Subcutaneous abdominal adipose tissue (tissue), 5 donors: ENCODE measurements at regions not wholly inside any gene's neighbourhood (a gene's known extent, or its start where the extent isn't known, plus 50 kb on each side); places are given as distances from the start of the nearest gene placed in this dataset.

Source experiments
- H3K27ac ChIP-seq: one replicate; pipeline ENCODE4 v1.7.0; 2013; ENCODE audit warnings: low read depth, mild to moderate bottlenecking, inconsistent platforms, low read length, moderate library complexity
- H3K27me3 ChIP-seq, 5 donors: one replicate each; pipeline ENCODE4 v1.7.0; 2013; ENCODE audit warnings: low read length in 5 of 5, inconsistent platforms in 1 of 5; ENCODE audit not compliant: control insufficient read depth in 5 of 5, insufficient read depth in 4 of 5
- H3K36me3 ChIP-seq, 5 donors: one replicate each; pipeline ENCODE4 v1.7.0; 2013; ENCODE audit warnings: low read length in 5 of 5; ENCODE audit not compliant: control insufficient read depth in 5 of 5, insufficient read depth in 5 of 5
- H3K4me1 ChIP-seq, 5 donors: one replicate each; pipeline ENCODE4 v1.7.0; 2013; ENCODE audit warnings: low read length in 5 of 5, mild to moderate bottlenecking in 3 of 5, moderate library complexity in 1 of 5; ENCODE audit not compliant: control insufficient read depth in 5 of 5, insufficient read depth in 5 of 5
- H3K4me3 ChIP-seq, 5 donors: one replicate each; pipeline ENCODE4 v1.7.0; 2013; ENCODE audit warnings: low read length in 5 of 5, low read depth in 1 of 5
- H3K9ac ChIP-seq, 5 donors: one replicate each; pipeline ENCODE4 v1.7.0; 2013; ENCODE audit warnings: low read length in 5 of 5, mild to moderate bottlenecking in 4 of 5, moderate library complexity in 3 of 5
- H3K9me3 ChIP-seq, 5 donors: one replicate each; pipeline ENCODE4 v1.7.0; 2013; ENCODE audit warnings: low read length in 5 of 5; ENCODE audit not compliant: control insufficient read depth in 5 of 5
- donor health status: healthy.
- donor health status: healthy.
- donor health status: healthy.
- donor health status: healthy.
- donor health status: healthy.

DNA sequence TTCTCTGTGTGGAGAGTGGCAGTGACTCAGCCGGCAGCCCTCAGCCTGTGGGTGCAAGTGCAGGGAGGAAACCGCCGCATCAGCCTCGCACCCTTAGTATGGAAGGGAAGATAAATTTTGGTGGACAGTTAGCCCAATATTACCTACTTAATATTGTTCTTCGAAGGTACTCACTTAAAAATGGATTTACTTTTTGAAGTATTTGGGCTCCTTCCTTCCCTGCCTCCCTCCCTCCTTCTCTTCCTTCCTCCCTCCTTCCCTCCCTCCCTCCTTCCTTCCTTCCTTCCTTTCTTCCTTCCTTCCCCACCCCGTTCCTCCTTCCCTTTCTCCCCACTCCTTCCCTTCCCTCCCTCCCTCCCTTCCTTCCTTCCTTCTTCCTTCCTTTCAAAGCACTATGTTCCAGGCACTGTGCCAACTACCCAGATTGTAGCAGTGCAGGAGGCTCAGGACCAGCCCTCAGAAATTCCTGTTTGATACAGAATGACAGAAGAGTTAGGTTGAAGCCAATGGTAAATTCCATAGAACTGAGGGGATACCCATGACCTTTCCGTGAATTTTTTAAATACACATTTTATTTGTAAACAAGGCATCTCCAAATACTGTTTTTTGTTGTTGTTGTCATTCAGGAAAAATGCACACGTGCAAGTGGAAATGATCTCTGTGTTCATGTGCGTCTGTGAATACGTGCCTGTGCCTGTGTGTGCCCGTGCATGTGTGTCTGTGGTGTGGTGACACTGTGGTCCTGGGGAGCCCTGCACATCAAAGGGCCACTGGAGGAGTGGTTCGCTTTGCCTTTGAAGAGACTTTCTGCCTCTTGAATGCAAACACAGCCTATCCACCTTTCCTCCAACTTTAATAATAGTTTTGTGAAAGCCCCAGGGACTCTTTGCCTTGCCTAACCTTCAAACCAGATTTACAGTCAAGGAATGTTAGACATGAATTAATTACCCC lies 141.7 kb downstream of the EDN3 start:
- Histone ChIP-seq H3K9ac (no peak overlapping the region), H3K4me1 (no peaks in the 10 kb centered on the region), H3K27ac (no peak overlapping the region), H3K27me3 (peaks cover 9 to 36% (median 31%) of the 10 kb centered on the region in 5 donors), H3K4me3 (no peak overlapping the region), H3K36me3 (no peaks in the 10 kb centered on the region), H3K9me3 (peaks cover 0 to 4% (median 0%) of the 10 kb centered on the region in 5 donors)

DNA sequence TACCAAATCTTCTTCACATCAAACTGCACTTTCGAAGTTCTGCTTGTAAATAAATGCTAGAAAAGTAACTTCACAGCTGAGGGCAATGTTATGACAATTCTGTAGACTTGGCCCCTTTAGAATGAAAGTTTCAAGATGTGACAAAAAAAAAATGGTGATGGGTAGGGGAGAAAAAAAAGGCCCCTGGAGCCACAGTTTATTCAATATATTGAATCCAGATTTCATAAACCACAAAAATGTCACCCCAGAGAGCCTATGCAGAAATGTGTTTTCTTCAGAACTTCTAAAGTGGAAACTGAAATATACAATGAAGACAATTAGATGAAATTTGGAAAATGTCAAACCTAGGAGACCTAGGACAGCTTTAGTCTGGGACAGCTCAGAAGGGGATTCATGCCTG lies 143.1 kb downstream of the EDN3 start:
- Histone ChIP-seq H3K27me3 (peaks cover 9 to 42% (median 41%) of the 10 kb centered on the region in 5 donors), H3K9me3 (peaks cover 0 to 4% (median 0%) of the 10 kb centered on the region in 5 donors), H3K4me3 (no peak overlapping the region), H3K9ac (no peak overlapping the region), H3K27ac (no peak overlapping the region), H3K36me3 (no peaks in the 10 kb centered on the region), H3K4me1 (no peaks in the 10 kb centered on the region)

DNA sequence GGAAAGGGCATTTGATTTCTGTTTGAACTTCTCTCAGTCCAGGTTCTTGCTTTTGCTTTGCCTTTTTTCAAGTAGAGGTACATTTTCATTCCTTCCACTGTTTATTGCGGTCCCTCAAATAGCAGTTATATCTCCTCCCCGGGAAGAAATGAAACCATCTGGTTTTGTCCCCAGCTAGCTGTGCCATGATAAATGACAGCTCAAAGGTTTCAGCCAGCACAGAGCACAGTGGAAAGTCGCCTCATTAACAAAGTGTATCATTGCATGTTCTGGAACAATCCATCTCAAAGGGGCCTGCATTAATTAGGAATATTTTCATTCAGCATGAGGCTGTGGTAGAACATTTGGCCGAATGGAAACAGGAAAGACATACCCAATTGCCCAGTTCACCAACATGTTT lies 146.0 kb downstream of the EDN3 start:
- H3K27me3 ChIP-seq: peaks cover 4 to 42% (median 39%) of the 10 kb centered on the region in 5 donors
- H3K9ac ChIP-seq: no peak overlapping the region
- H3K4me3 ChIP-seq: no peak overlapping the region
- no peaks in the 10 kb centered on the region for H3K36me3 ChIP-seq
- H3K27ac ChIP-seq: no peak overlapping the region
- peaks cover 0 to 4% (median 0%) of the 10 kb centered on the region in 5 donors for H3K9me3 ChIP-seq
- H3K4me1 ChIP-seq: no peaks in the 10 kb centered on the region

DNA sequence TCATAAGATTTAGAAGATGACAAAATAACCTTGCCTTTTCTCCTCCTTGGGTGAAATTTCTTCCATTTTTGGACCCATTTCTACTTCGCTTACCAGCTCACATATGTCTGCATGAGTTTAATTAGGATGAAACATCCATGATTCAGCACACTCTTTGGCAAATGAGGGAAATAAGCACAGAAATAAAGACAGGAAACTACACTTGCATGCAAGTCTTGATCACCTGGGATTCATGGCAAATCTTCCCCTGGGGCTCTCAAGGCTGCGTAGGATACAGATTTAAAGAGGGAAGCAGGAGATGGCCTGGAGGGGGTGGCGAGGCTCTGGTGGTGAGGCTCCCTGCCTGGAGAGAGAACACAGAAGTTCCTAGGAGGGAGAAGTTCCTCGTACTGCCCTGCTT lies 147.8 kb downstream of the EDN3 start:
- Histone ChIP-seq H3K4me3 (no peak overlapping the region), H3K36me3 (no peaks in the 10 kb centered on the region), H3K27me3 (peaks cover 4 to 50% (median 41%) of the 10 kb centered on the region in 5 donors), H3K9ac (no peak overlapping the region), H3K27ac (no peak overlapping the region), H3K4me1 (peaks cover 0 to 3% (median 0%) of the 10 kb centered on the region in 5 donors), H3K9me3 (no peaks in the 10 kb centered on the region)

DNA sequence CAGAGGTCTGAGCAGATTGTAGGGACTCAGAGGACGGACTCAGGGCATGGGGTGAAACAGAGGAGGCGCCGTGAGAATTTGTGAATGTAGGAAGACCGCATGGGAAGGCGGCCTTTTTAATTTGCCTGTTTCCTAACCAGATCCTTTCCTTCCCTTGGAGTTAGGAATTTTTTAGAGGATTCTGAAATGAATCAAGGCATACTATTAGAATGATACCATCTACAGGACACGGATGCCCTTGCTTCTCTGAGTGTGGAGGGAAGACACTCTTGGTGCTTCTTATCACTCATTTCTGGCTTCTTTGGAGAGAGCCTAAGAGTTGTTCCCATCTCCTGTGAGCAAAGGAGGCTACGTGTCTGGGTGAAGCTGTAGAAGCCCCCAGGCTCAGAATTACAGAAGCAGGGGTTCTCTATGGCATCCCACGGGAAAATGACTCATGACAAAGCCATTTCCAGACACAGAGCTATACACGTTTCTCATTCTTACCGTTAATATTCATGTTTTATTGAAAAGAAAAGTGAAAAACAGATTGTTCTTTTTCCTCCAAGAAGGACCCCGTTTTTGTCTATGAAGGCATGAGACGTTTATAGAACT lies 148.5 kb downstream of the EDN3 start:
- H3K36me3 ChIP-seq: no peaks in the 10 kb centered on the region
- no peak overlapping the region for H3K9ac ChIP-seq
- no peaks in the 10 kb centered on the region for H3K9me3 ChIP-seq
- no peak overlapping the region for H3K4me3 ChIP-seq
- peaks cover 0 to 3% (median 0%) of the 10 kb centered on the region in 5 donors for H3K4me1 ChIP-seq
- H3K27ac ChIP-seq: no peak overlapping the region
- peaks cover 7 to 55% (median 39%) of the 10 kb centered on the region in 5 donors for H3K27me3 ChIP-seq

DNA sequence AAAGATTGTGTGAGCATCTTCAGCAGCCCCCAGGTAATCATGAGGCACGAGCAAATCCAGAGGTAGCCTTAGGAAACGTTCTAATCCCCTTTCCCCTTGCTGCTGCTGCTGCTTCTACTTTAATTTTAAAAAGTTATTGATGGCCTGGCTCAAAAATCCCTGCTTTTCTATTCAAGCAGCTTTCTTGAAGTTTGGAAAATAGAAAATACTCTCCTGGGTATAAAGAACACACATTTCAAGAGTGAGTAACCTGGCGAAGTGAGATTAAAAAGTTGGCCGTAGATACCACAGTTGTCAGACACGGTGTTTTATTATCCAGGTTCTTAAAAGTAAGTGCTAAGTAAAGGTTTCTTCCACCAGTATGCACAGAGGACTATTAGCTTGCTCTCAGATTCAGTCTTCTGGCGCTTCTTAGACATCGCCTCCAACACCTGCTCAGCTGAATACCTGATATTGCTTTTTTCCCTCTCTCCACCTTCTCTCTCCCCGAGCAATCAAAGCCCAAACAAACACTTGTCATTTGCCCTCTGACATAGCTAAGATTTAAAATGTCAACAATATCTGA lies 150.7 kb downstream of the EDN3 start:
- Histone ChIP-seq H3K27me3 (peaks cover 3 to 35% (median 21%) of the 10 kb centered on the region in 5 donors), H3K27ac (no peak overlapping the region), H3K9me3 (no peaks in the 10 kb centered on the region)

DNA sequence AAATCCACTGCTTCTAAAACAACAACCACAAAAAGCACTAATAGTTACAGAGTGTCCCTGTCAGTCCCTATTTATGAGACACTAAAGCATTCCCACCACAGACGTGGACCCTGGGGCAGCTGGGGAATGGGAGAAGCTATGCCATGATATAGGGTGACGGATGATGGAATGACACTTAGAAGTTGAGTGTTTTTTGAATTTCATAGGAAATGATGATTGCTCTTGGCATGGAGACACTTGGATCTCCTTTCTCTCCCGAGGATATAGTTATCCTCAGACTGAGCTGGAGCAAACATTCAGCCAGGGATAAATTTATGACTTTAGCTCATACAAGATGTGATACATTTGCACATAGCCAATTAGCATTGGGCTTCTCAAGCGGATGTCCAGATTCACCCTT lies 151.2 kb downstream of the EDN3 start:
- H3K36me3 ChIP-seq: no peaks in the 10 kb centered on the region
- no peak overlapping the region for H3K4me3 ChIP-seq
- H3K4me1 ChIP-seq: peaks cover 0 to 8% (median 6%) of the 10 kb centered on the region in 5 donors
- H3K27me3 ChIP-seq: peaks cover 3 to 38% (median 21%) of the 10 kb centered on the region in 5 donors
- H3K9ac ChIP-seq: no peak overlapping the region
- H3K27ac ChIP-seq: no peak overlapping the region
- H3K9me3 ChIP-seq: no peaks in the 10 kb centered on the region

More for the DNA sequence above, 150.7 kb downstream of the EDN3 start:
- peaks cover 0 to 8% (median 6%) of the 10 kb centered on the region in 5 donors for H3K4me1 ChIP-seq
- H3K36me3 ChIP-seq: no peaks in the 10 kb centered on the region
- no peak overlapping the region for H3K9ac ChIP-seq
- no peak overlapping the region for H3K4me3 ChIP-seq

DNA sequence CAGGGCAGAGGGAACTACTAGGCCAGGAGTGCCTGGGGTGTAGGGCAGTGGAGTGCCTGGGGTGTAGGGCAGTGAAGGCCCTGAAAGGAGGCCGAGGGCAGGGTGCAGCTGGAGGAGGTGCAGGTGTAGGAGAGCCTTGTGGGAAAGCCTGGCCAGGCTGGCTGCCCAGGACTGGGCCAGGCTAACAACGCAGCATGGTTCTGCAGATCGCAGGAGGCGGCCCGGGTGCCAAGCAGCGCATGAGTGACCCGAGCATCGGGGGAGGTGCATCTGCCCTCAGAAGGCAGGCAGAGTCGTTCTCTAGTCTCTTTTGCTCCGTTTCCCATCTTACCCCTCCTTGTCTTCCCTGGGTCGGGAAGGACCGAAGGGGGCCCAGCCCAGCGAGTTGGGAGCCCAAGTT lies 151.5 kb upstream of the PHACTR3 start:
- Histone ChIP-seq H3K27ac (no peak overlapping the region), H3K4me3 (no peak overlapping the region), H3K27me3 (peaks cover 8 to 37% (median 19%) of the 10 kb centered on the region in 5 donors), H3K36me3 (no peaks in the 10 kb centered on the region), H3K9me3 (no peaks in the 10 kb centered on the region), H3K9ac (no peak overlapping the region), H3K4me1 (peaks cover 0 to 8% (median 6%) of the 10 kb centered on the region in 5 donors)

DNA sequence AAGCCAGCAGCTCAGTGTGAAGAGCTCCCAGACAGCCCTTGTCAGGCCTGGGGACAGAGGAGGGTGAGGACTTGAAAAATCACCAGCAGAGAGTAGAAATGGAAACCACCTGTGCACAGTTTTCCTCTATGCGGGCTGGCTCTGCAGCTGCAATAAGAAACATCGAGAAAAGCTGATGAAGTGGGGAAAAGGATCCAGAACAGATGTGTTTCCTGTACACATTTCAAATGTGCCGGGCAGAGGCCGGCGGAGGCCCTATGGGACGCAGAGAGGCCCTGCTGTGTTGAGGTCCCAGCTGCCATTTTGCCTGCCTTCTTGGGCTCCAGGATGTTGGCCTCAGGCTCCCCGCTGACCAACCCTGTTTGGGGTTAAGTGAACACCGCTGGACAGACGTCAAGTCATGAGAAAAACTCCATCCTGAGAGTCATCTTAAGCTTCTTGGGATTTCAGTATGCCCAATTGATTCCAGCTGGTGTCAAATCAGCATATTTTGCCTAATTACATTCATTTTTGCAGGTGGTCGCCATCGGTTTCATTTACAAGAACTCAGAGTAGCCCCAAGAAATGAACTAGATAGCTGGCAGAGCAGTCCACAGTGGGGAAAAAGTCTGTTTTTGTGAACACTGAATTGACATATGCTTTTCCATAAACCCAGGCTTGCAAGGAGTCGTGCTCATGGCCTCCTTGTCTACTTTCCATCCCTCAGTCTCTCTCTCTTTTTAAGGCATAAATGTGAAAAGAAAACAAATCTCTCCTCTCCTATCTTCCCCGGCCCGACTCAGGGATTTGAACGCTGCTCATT lies 150.4 kb upstream of the PHACTR3 start:
- Histone ChIP-seq H3K27me3 (peaks cover 8 to 32% (median 15%) of the 10 kb centered on the region in 5 donors), H3K9me3 (peaks cover 0 to 6% (median 2%) of the 10 kb centered on the region in 5 donors), H3K4me3 (no peak overlapping the region), H3K9ac (no peak overlapping the region), H3K27ac (no peak overlapping the region), H3K36me3 (no peaks in the 10 kb centered on the region), H3K4me1 (peaks cover 0 to 8% (median 6%) of the 10 kb centered on the region in 5 donors)
